Neuronal stem cell (in vitro differentiated cells): ENCODE measurements at regions not wholly inside any gene's neighbourhood (a gene's known extent, or its start where the extent isn't known, plus 50 kb on each side); places are given as distances from the start of the nearest gene placed in this dataset.

Experiments
- DNase-seq: peaks from one replicate; pipeline ENCODE4 v3.0.0-alpha.2; 2013; ENCODE audit warnings: low spot score
- H2AFZ ChIP-seq: one replicate; pipeline ENCODE4 v1.6.1; 2013; ENCODE audit warnings: mild to moderate bottlenecking, low read length, inconsistent platforms
- H2AK5ac ChIP-seq: 2 replicates; pipeline ENCODE4 v1.6.1; 2013; ENCODE audit warnings: low read depth, mild to moderate bottlenecking, inconsistent platforms, low read length, moderate library complexity, mixed read lengths
- H2BK120ac ChIP-seq: 2 replicates; pipeline ENCODE4 v1.6.1; 2013; ENCODE audit warnings: low read depth, mild to moderate bottlenecking, inconsistent platforms, low read length, moderate library complexity, mixed read lengths
- H2BK12ac ChIP-seq: one replicate; pipeline ENCODE4 v1.6.1; 2013; ENCODE audit warnings: low read length, inconsistent platforms
- H2BK15ac ChIP-seq: 2 replicates; pipeline ENCODE4 v1.6.1; 2013; ENCODE audit warnings: mild to moderate bottlenecking, low read length, inconsistent platforms, mixed read lengths
- H2BK5ac ChIP-seq: one replicate; pipeline ENCODE4 v1.6.1; 2013; ENCODE audit warnings: inconsistent platforms, mild to moderate bottlenecking, low read length, moderate library complexity
- H3K14ac ChIP-seq: one replicate; pipeline ENCODE4 v1.6.1; 2013; ENCODE audit warnings: low read length, inconsistent platforms
- H3K18ac ChIP-seq: 2 replicates; pipeline ENCODE4 v1.6.1; 2013; ENCODE audit warnings: low read length, inconsistent platforms
- H3K23ac ChIP-seq: 2 replicates; pipeline ENCODE4 v1.6.1; 2013; ENCODE audit warnings: low read depth, mild to moderate bottlenecking, mixed read lengths, low read length, inconsistent platforms; ENCODE audit not compliant: poor library complexity
- H3K27ac ChIP-seq: replicated peaks from 3 replicates; pipeline ENCODE4 v1.5.1; 2013; ENCODE audit warnings: low read length, inconsistent platforms
- H3K27me3 ChIP-seq, 3 experiments: 2 replicates each; pipeline ENCODE4 v1.6.1; 2013; ENCODE audit warnings: low read length in 3 of 3, mild to moderate bottlenecking in 2 of 3, inconsistent platforms in 1 of 3, low read depth in 1 of 3, mixed read lengths in 1 of 3, moderate library complexity in 1 of 3; ENCODE audit not compliant: control insufficient read depth in 3 of 3, insufficient read depth in 3 of 3
- H3K36me3 ChIP-seq, 2 donors: replicated peaks in 1 of 2; 2 replicates each; pipeline ENCODE4 v1.6.1; 2013; ENCODE audit warnings: low read length in 2 of 2; ENCODE audit not compliant: control insufficient read depth in 2 of 2, insufficient read depth in 2 of 2
- H3K4ac ChIP-seq: 2 replicates; pipeline ENCODE4 v1.6.1; 2013; ENCODE audit warnings: inconsistent platforms, mild to moderate bottlenecking, low read length, moderate library complexity
- H3K4me1 ChIP-seq, 2 donors: 1 replicate in 1 of 2; 2 replicates in 1 of 2; pipeline ENCODE4 v1.6.1; 2013; ENCODE audit warnings: low read length in 2 of 2, low read depth in 1 of 2; ENCODE audit not compliant: control insufficient read depth in 2 of 2, insufficient read depth in 1 of 2
- H3K4me2 ChIP-seq: one replicate; pipeline ENCODE4 v1.6.1; 2013; ENCODE audit warnings: mild to moderate bottlenecking, low read length, inconsistent platforms; ENCODE audit not compliant: insufficient read depth, poor library complexity, severe bottlenecking
- H3K4me3 ChIP-seq, 2 donors: 2 replicates each; pipeline ENCODE4 v1.5.1; 2013; ENCODE audit warnings: low read length in 2 of 2, mild to moderate bottlenecking in 2 of 2, inconsistent platforms in 1 of 2, moderate library complexity in 1 of 2
- H3K79me1 ChIP-seq: one replicate; pipeline ENCODE4 v1.6.1; 2013; ENCODE audit warnings: low read depth, mild to moderate bottlenecking, inconsistent platforms, low read length, moderate library complexity
- H3K9ac ChIP-seq: one replicate; pipeline ENCODE4 v1.6.1; 2013; ENCODE audit warnings: mild to moderate bottlenecking, low read depth, low read length, inconsistent platforms; ENCODE audit not compliant: poor library complexity
- H3K9me3 ChIP-seq, 2 donors: replicated peaks in 1 of 2; 2 replicates each; pipeline versions ENCODE3 to v1.6.1; 2013; ENCODE audit warnings: low read length in 2 of 2, mild to moderate bottlenecking in 2 of 2, inconsistent platforms in 1 of 2, low read depth in 1 of 2, mixed read lengths in 1 of 2, moderate library complexity in 1 of 2; ENCODE audit not compliant: control insufficient read depth in 2 of 2, insufficient read depth in 1 of 2
- H4K8ac ChIP-seq: one replicate; pipeline ENCODE4 v1.6.1; 2013; ENCODE audit warnings: low read depth, mild to moderate bottlenecking, inconsistent platforms, low read length, moderate library complexity
- H4K91ac ChIP-seq: one replicate; pipeline ENCODE4 v1.6.1; 2013; ENCODE audit warnings: low read length, low read depth, mild to moderate bottlenecking, inconsistent platforms; ENCODE audit not compliant: poor library complexity
- WGBS, 2 donors: extraction: QIAGEN DNeasy Blood & Tissue Kit; methylation state at CpG; one replicate each; pipeline ENCODE4 v1.1.7; 2013; ENCODE audit warnings: missing lambda C conversion rate in 2 of 2, mixed read lengths in 1 of 2; ENCODE audit not compliant: insufficient read length in 2 of 2, insufficient replicate concordance in 1 of 2; ENCODE audit errors: extremely low coverage in 2 of 2; 5-methylcytosine and 5-hydroxymethylcytosine counted together

- no peak overlapping the region for H3K4me3 ChIP-seq
- H4K91ac ChIP-seq: no peak overlapping the region
- no CpG with 5 or more reads among the region's 10 CpGs for WGBS, 2 donors
Measured at GRCh38 chr16:59993101-59993500, 1259.0 kb upstream of the GOT2 start.

GRCh38 chr16:59991171-59991570 is 1257.1 kb upstream of the GOT2 start:
- no peaks in the 10 kb centered on the region for H3K36me3 ChIP-seq
- H3K9ac ChIP-seq: no peak overlapping the region
- H3K79me1 ChIP-seq: no peaks in the 10 kb centered on the region
- H4K8ac ChIP-seq: no peak overlapping the region
- H2BK5ac ChIP-seq: no peak overlapping the region
- no peak overlapping the region for H2BK15ac ChIP-seq
- no peaks in the 10 kb centered on the region for H3K9me3 ChIP-seq
- no peak overlapping the region for H3K18ac ChIP-seq
- H2AFZ ChIP-seq: no peak overlapping the region
- no peak overlapping the region for H3K14ac ChIP-seq
- no peak overlapping the region for H3K4ac ChIP-seq
- H3K27me3 ChIP-seq: no peaks in the 10 kb centered on the region
- no peak overlapping the region for H3K23ac ChIP-seq
- WGBS, 2 donors: no CpG with 5 or more reads among the region's 2 CpGs
- H2BK120ac ChIP-seq: no peak overlapping the region
- no peak overlapping the region for H2AK5ac ChIP-seq
- H3K27ac ChIP-seq: no peak overlapping the region
- H3K4me3 ChIP-seq: no peak overlapping the region
- no peaks in the 10 kb centered on the region for H3K4me1 ChIP-seq
- H4K91ac ChIP-seq: no peak overlapping the region
- no peak overlapping the region for H3K4me2 ChIP-seq
- no peak overlapping the region for H2BK12ac ChIP-seq
- DNase-seq: no peak

More at GRCh38 chr16:59993101-59993500, 1259.0 kb upstream of the GOT2 start:
- H3K4me2 ChIP-seq: no peak overlapping the region
- no peaks in the 10 kb centered on the region for H3K9me3 ChIP-seq
- no peak overlapping the region for H2BK120ac ChIP-seq
- H3K9ac ChIP-seq: no peak overlapping the region
- no peak overlapping the region for H2BK12ac ChIP-seq
- no peak overlapping the region for H3K14ac ChIP-seq
- no peaks in the 10 kb centered on the region for H3K4me1 ChIP-seq
- no peak overlapping the region for H3K4ac ChIP-seq
- DNase-seq: no peak
- no peak overlapping the region for H3K18ac ChIP-seq
- H4K8ac ChIP-seq: no peak overlapping the region
- no peaks in the 10 kb centered on the region for H3K79me1 ChIP-seq
- no peak overlapping the region for H2BK15ac ChIP-seq
- H3K23ac ChIP-seq: no peak overlapping the region
- H2AFZ ChIP-seq: no peak overlapping the region
- H2BK5ac ChIP-seq: no peak overlapping the region
- no peak overlapping the region for H2AK5ac ChIP-seq
- no peaks in the 10 kb centered on the region for H3K27me3 ChIP-seq
- no peak overlapping the region for H3K27ac ChIP-seq
- H3K36me3 ChIP-seq: no peaks in the 10 kb centered on the region

GRCh38 chr16:59988591-59988990 is 1254.5 kb upstream of the GOT2 start:
- no CpG with 5 or more reads among the region's 1 CpG for WGBS, 2 donors
- Histone ChIP-seq H2AFZ (peak overlapping the region; percentile 8), H2AK5ac (no peak overlapping the region), H3K4me2 (no peak overlapping the region), H3K27ac (no peak overlapping the region), H3K36me3 (no peaks in the 10 kb centered on the region), H4K91ac (no peak overlapping the region), H3K27me3 (no peaks in the 10 kb centered on the region), H3K79me1 (no peaks in the 10 kb centered on the region), H3K4ac (no peak overlapping the region), H2BK5ac (no peak overlapping the region), H3K4me3 (no peak overlapping the region), H2BK15ac (no peak overlapping the region), H3K4me1 (no peaks in the 10 kb centered on the region), H3K18ac (no peak overlapping the region), H3K14ac (no peak overlapping the region), H3K9me3 (no peaks in the 10 kb centered on the region), H4K8ac (no peak overlapping the region), H2BK12ac (no peak overlapping the region), H3K9ac (no peak overlapping the region), H3K23ac (no peak overlapping the region), H2BK120ac (no peak overlapping the region)
- no peak for DNase-seq

GRCh38 chr16:59975953-59976352 is 1241.8 kb upstream of the GOT2 start:
- no peak overlapping the region for H3K14ac ChIP-seq
- no peaks in the 10 kb centered on the region for H3K36me3 ChIP-seq
- H3K27ac ChIP-seq: no peak overlapping the region
- no peak for DNase-seq
- H3K9me3 ChIP-seq: no peaks in the 10 kb centered on the region
- H3K18ac ChIP-seq: no peak overlapping the region
- no peak overlapping the region for H3K23ac ChIP-seq
- H3K4me2 ChIP-seq: no peak overlapping the region
- no peak overlapping the region for H2BK120ac ChIP-seq
- H2AK5ac ChIP-seq: no peak overlapping the region
- no peak overlapping the region for H4K8ac ChIP-seq
- H2BK15ac ChIP-seq: no peak overlapping the region
- H3K27me3 ChIP-seq: no peaks in the 10 kb centered on the region
- H3K79me1 ChIP-seq: no peaks in the 10 kb centered on the region
- H3K4ac ChIP-seq: no peak overlapping the region
- H2AFZ ChIP-seq: peak overlapping the region; percentile 17
- no peak overlapping the region for H2BK5ac ChIP-seq
- H3K4me3 ChIP-seq: no peak overlapping the region
- WGBS, 2 donors: no CpG with 5 or more reads among the region's 3 CpGs
- H3K9ac ChIP-seq: no peak overlapping the region
- no peak overlapping the region for H2BK12ac ChIP-seq
- no peaks in the 10 kb centered on the region for H3K4me1 ChIP-seq
- no peak overlapping the region for H4K91ac ChIP-seq
